ENCODE measurements at regions not wholly inside any gene's neighbourhood (a gene's known extent, or its start where the extent isn't known, plus 50 kb on each side); places are given as distances from the start of the nearest gene placed in this dataset.

GRCh38 chr17:59510611-59511010, 54.8 kb upstream of the DHX40 start:
- ChIA-PET POLR2A (no interaction called here), CTCF (interaction anchor here (0.8 to 1.2 kb wide), 2 partner anchors 12 to 49 kb away, joined by 3 read pairs; no protein-coding TSS in a partner anchor)
- no peak for DNase-seq
- Mint-ChIP-seq H3K9me3 (no peaks in the 10 kb centered on the region), H3K4me1 (ENCODE audit: low read depth) (no peaks in the 10 kb centered on the region), H3K27ac (no peak overlapping the region), H3K4me3 (no peak overlapping the region), H3K36me3 (ENCODE audit: low read depth) (no peaks in the 10 kb centered on the region), H3K27me3 (no peaks in the 10 kb centered on the region)
- TF ChIP-seq CTCF (IDR thresholded peaks at IDR 0.05): no peak
- intact Hi-C loops (cut with micrococcal nuclease): no loop called here
- no peak for ATAC-seq

- Mint-ChIP-seq H3K27ac (no peak overlapping the region), H3K9me3 (no peaks in the 10 kb centered on the region), H3K4me1 (ENCODE audit: low read depth) (no peaks in the 10 kb centered on the region), H3K4me3 (no peak overlapping the region), H3K36me3 (ENCODE audit: low read depth) (no peaks in the 10 kb centered on the region), H3K27me3 (no peaks in the 10 kb centered on the region)
- intact Hi-C loops (cut with micrococcal nuclease): no loop called here
- DNase-seq (no peak), ATAC-seq (no peak)
- no peak for TF ChIP-seq CTCF (IDR thresholded peaks at IDR 0.05)
- ChIA-PET CTCF (interaction anchor here (1.3 to 3.0 kb wide), 2 partner anchors 10 to 18 kb away, joined by 3 to 15 read pairs; no protein-coding TSS in a partner anchor), POLR2A (no interaction called here)
Observed at GRCh38 chr17:59511726-59512125, 53.7 kb upstream of the DHX40 start.

GRCh38 chr17:59512844-59513385, 52.5 kb upstream of the DHX40 start:
- Mint-ChIP-seq H3K27ac (no peak overlapping the region), H3K27me3 (no peaks in the 10 kb centered on the region), H3K4me1 (ENCODE audit: low read depth) (no peaks in the 10 kb centered on the region), H3K4me3 (no peak overlapping the region), H3K36me3 (ENCODE audit: low read depth) (no peaks in the 10 kb centered on the region), H3K9me3 (no peaks in the 10 kb centered on the region)
- intact Hi-C loops (cut with micrococcal nuclease): no loop called here
- ChIA-PET POLR2A (no interaction called here), CTCF (interaction anchor here (1.3 to 3.0 kb wide), 2 partner anchors 8 to 17 kb away, joined by 3 to 15 read pairs; no protein-coding TSS in a partner anchor)
- no peak for TF ChIP-seq CTCF (IDR thresholded peaks at IDR 0.05)
- ATAC-seq: no peak
- DNase-seq: no peak

GRCh38 chr17:59513934-59514841, 51.2 kb upstream of the DHX40 start:
- ChIA-PET CTCF (interaction anchor here (1.0 to 3.0 kb wide), 2 partner anchors 7 to 73 kb away, joined by 3 to 15 read pairs; no protein-coding TSS in a partner anchor), POLR2A (no interaction called here)
- no peak overlapping the region for H3K27ac Mint-ChIP-seq

More at GRCh38 chr17:59513934-59514841, 51.2 kb upstream of the DHX40 start:
- TF ChIP-seq CTCF (IDR thresholded peaks at IDR 0.05): no peak
- Mint-ChIP-seq H3K27me3 (no peaks in the 10 kb centered on the region), H3K36me3 (ENCODE audit: low read depth) (no peaks in the 10 kb centered on the region), H3K9me3 (no peaks in the 10 kb centered on the region), H3K4me3 (no peak overlapping the region), H3K4me1 (ENCODE audit: low read depth) (no peaks in the 10 kb centered on the region)
- ATAC-seq: no peak
- intact Hi-C loops (cut with micrococcal nuclease): no loop called here
- DNase-seq: no peak
